ENCODE measurements at regions not wholly inside any gene's neighbourhood (a gene's known extent, or its start where the extent isn't known, plus 50 kb on each side); places are given as distances from the start of the nearest gene placed in this dataset.

DNA sequence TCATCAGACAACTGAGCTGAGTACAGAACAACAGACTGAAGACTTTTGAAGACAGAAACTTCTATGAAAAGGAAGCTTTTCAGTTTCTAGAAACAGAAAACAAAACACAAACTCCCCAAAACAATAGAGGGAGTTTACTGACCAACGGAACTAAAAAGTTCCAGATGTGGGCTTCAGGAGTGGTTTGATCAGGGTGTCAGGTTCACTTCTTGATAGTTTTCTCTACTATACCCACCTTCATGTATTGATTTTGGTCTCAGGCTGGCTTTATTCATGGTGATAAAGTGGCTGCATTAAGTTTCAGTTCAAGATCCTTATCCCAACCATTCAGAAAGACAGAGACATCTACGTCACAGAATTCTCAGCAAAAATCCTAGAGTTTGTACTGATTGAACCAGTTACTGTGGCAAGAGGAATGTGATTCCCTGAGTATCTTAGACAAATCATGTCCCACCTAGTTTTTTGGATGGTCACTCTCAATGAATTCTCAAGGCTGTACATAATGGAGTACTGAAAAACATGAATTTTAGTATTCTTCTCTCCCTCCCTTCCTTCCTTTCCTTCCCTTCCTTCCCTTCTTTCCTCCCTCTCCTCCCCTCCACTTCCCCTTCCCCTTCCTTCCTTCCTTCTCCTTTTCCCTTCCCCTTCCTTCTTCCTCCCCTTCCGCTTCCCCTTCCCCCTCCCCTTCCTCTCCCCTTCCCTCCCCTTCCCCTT lies 680.5 kb downstream of the PTPRU start:
- TF ChIP-seq POLR2A (IDR thresholded peaks at IDR 0.05): no peak
- TF ChIP-seq, protein P1, sequence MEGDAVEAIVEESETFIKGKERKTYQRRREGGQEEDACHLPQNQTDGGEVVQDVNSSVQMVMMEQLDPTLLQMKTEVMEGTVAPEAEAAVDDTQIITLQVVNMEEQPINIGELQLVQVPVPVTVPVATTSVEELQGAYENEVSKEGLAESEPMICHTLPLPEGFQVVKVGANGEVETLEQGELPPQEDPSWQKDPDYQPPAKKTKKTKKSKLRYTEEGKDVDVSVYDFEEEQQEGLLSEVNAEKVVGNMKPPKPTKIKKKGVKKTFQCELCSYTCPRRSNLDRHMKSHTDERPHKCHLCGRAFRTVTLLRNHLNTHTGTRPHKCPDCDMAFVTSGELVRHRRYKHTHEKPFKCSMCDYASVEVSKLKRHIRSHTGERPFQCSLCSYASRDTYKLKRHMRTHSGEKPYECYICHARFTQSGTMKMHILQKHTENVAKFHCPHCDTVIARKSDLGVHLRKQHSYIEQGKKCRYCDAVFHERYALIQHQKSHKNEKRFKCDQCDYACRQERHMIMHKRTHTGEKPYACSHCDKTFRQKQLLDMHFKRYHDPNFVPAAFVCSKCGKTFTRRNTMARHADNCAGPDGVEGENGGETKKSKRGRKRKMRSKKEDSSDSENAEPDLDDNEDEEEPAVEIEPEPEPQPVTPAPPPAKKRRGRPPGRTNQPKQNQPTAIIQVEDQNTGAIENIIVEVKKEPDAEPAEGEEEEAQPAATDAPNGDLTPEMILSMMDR (IDR thresholded peaks at IDR 0.05): no peak
